ENCODE measurements at regions not wholly inside any gene's neighbourhood (a gene's known extent, or its start where the extent isn't known, plus 50 kb on each side); places are given as distances from the start of the nearest gene placed in this dataset.

DNA sequence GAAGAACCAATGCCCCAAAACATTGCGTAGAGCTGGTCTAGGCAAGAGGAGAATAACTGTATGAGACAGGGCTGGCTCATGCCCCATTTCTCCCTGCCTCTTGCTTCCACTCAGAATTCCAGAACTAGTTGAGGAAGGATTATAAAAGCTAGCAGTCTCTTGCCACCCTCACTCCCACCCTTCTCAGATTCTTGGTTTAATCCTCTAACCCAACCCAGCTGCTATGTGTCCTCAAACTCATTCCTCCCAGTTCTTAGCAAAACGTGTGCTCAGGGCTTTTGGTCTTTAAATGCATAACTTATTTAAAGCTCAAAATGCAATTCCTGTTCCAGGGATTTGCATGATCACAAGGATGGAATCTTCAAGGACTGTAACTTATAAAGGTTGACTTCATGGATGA, 466.3 kb downstream of the COG6 start (continued):
- TF ChIP-seq, protein P1, sequence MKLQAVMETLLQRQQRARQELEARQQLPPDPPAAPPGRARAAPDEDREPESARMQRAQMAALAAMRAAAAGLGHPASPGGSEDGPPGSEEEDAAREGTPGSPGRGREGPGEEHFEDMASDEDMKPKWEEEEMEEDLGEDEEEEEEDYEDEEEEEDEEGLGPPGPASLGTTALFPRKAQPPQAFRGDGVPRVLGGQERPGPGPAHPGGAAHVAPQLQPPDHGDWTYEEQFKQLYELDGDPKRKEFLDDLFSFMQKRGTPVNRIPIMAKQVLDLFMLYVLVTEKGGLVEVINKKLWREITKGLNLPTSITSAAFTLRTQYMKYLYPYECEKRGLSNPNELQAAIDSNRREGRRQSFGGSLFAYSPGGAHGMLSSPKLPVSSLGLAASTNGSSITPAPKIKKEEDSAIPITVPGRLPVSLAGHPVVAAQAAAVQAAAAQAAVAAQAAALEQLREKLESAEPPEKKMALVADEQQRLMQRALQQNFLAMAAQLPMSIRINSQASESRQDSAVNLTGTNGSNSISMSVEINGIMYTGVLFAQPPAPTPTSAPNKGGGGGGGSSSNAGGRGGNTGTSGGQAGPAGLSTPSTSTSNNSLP (IDR thresholded peaks at IDR 0.05; ENCODE audit: borderline replicate concordance, low read depth, low read length) = no peak
- TF ChIP-seq GTF2F1 (IDR thresholded peaks at IDR 0.05; ENCODE audit: low read depth, low read length) (no peak), SRSF7 (optimal IDR thresholded peaks at IDR 0.05; ENCODE audit: low read depth, low read length) (no peak), MTA3 (IDR thresholded peaks at IDR 0.05; ENCODE audit: borderline replicate concordance) (no peak), BCOR (IDR thresholded peaks at IDR 0.05) (no peak), HLTF (IDR thresholded peaks at IDR 0.05) (no peak)
- TF ChIP-seq, protein P2, sequence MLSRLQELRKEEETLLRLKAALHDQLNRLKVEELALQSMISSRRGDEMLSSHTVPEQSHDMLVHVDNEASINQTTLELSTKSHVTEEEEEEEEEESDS (CRISPR knock-in tag; IDR thresholded peaks at IDR 0.05) = no peak
- TF ChIP-seq, protein P3, sequence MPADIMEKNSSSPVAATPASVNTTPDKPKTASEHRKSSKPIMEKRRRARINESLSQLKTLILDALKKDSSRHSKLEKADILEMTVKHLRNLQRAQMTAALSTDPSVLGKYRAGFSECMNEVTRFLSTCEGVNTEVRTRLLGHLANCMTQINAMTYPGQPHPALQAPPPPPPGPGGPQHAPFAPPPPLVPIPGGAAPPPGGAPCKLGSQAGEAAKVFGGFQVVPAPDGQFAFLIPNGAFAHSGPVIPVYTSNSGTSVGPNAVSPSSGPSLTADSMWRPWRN (IDR thresholded peaks at IDR 0.05; ENCODE audit: low read depth) = no peak

DNA sequence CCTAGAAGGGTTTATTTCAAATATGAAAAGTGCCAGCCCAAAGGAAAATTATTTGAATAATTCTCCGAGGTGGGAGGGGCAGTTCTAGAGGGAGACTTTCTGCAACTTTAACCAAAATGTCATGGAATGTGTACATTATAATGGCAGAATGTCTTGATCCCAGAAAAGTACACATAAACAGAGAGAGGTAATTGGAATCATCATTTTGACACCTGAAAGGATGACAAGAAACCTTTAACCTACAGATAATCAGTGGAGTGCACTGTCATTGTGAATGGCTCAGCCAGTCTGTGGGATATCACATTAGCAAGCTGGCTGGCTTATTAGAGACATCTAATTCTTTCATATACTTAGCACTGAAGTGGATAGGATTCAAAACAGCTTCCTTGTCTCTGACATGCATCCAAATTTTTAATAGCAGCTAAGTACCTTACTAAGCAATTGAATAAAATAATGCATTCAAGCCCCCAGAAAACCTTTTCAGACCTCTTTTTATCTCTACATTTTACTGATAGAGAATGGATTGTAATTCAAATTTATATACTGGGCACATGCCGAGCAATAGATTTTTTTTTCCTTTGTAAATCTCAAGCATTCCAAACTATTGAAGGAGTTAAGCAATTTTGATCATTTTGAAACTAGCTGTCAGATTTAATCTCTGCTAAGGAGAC, 468.6 kb downstream of the COG6 start:
- H3K4me2 ChIP-seq (ENCODE audit: insufficient read depth, low read length) = no peak overlapping the region
- H3K4me1 ChIP-seq (replicated peaks in 1 of 2; ENCODE audit: control insufficient read depth in 2 of 2, insufficient read depth in 2 of 2, low read length in 2 of 2) = no peaks in the 10 kb centered on the region
- no peak overlapping the region for H3K27ac ChIP-seq (ENCODE audit: extremely low read depth, low read depth, low read length)
- ChIA-PET CTCF (ENCODE audit: low intra/inter-chr PET ratio) (no interaction called here), POLR2A (interaction anchor here (0.7 kb wide), 1 partner anchor 12 kb away, joined by 3 read pairs; no protein-coding TSS in a partner anchor)
- 0% methylated on average over 2 of the region's 2 CpGs for WGBS (ENCODE audit: insufficient coverage, low coverage, missing lambda C conversion rate)
- FAIRE-seq (no peak), ATAC-seq (no peak), DNase-seq (ENCODE audit: extremely low read depth in 1 of 4, low spot score in 3 of 4) (no peak)
- in situ Hi-C loops (cut with MboI) = no loop called here
- no peak overlapping the region for H2AFZ ChIP-seq (ENCODE audit: low read depth, low read length)
- H3K36me3 ChIP-seq (ENCODE audit: control insufficient read depth, insufficient read depth, low read length) = no peaks in the 10 kb centered on the region
- H3K9me1 ChIP-seq (ENCODE audit: control insufficient read depth, insufficient read depth, low read length) = no peaks in the 10 kb centered on the region
- intact Hi-C loops (cut with micrococcal nuclease) = no loop called here
- H4K20me1 ChIP-seq (replicated peaks; ENCODE audit: control insufficient read depth, insufficient read depth, low read length) = no peaks in the 10 kb centered on the region
- H3K79me2 ChIP-seq (ENCODE audit: control insufficient read depth, insufficient read depth, low read length) = no peaks in the 10 kb centered on the region
- no peak for TF ChIP-seq ESRRA (IDR thresholded peaks at IDR 0.05; ENCODE audit: borderline replicate concordance, low read depth)
- TF ChIP-seq ZNF76 (CRISPR knock-in tag; IDR thresholded peaks at IDR 0.05; ENCODE audit: borderline replicate concordance) = no peak
- TF ChIP-seq SAFB (IDR thresholded peaks at IDR 0.05; ENCODE audit: borderline replicate concordance, low read depth, low read length) = no peak
- TF ChIP-seq SMAD1 (IDR thresholded peaks at IDR 0.05; ENCODE audit: low read depth, low read length, partially characterized antibody) = no peak
- TF ChIP-seq CTBP1 (IDR thresholded peaks at IDR 0.05; ENCODE audit: borderline replicate concordance) = no peak
- TF ChIP-seq GTF2A2 (tag; IDR thresholded peaks at IDR 0.05) = no peak
- TF ChIP-seq, protein P1 (IDR thresholded peaks at IDR 0.05; ENCODE audit: borderline replicate concordance, low read depth, low read length) = no peak
- no peak for TF ChIP-seq TAF7 (tag; IDR thresholded peaks at IDR 0.05)
- H3K4me3 ChIP-seq = no peak overlapping the region
- H3K27me3 ChIP-seq (ENCODE audit: control insufficient read depth in 2 of 2, insufficient read depth in 2 of 2, low read length in 2 of 2) = no peaks in the 10 kb centered on the region
- no peak overlapping the region for H3K9ac ChIP-seq (ENCODE audit: insufficient read depth in 1 of 2, low read depth in 2 of 2, low read length in 2 of 2)
- BruUV-seq (replicated peaks) = no TSS peak
- no peaks in the 10 kb centered on the region for H3K9me3 ChIP-seq (replicated peaks; ENCODE audit: control insufficient read depth, insufficient read depth, low read depth, low read length)
